GM19035 (cell line): ENCODE measurements at regions not wholly inside any gene's neighbourhood (a gene's known extent, or its start where the extent isn't known, plus 50 kb on each side); places are given as distances from the start of the nearest gene placed in this dataset.

Source experiments
- ATAC-seq: cut with Tn5 transposase; IDR thresholded peaks from one replicate; pipeline ENCODE4 v1.9.1; 2021; ENCODE audit not compliant: unreplicated experiment

DNA sequence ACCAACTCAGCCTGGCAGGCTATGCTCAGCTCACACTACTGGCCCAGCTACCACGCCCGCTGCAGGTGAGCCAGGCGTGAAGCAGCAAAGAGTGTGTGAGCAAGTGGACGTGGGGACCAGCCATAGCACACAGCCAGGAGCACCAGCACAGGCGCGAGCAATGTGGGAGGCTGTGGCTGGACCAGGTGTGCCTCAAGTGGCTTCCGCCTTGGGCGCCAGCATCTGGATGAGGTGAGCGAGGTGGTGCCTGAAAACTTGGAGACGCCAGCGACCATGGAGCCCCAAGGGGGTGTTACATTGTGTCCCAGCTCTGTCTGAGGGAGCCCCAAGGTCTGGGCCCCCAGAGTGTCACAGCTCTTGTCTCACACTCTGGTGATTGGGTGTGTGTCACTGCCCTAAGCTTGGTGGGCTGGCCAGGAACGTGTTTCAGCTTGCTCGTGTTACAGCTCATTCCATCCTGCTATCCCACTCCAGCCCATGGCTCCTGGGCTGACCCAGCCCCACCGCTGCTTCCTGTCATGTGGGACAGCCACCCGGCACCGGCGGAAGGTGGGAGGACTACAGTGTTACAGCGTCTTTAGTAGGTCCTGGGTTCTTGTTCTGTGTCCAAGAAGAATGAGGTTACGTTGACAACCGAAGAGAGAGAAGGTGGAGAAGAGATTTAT is 508.0 kb upstream of the MMS22L start:
- ATAC-seq: no peak

DNA sequence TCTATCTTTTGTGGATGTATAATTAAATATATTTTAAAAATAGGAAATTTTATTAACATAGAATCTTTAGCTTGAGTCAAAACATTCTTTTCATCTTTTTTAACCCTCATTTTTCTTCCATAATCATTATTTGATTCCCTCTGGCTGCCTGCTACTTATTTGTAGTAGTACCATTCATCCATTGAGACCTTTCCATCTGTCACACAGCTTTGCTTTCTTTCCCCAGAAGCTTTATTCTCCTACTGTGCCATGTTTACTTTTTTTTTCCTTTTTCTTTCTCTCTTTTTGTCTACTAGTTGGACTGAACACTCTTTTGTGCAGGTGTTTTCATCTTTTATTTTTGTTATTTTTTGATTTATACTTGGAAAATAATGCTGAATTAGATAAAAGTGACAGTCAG is 522.6 kb upstream of the MMS22L start:
- no peak for ATAC-seq

DNA sequence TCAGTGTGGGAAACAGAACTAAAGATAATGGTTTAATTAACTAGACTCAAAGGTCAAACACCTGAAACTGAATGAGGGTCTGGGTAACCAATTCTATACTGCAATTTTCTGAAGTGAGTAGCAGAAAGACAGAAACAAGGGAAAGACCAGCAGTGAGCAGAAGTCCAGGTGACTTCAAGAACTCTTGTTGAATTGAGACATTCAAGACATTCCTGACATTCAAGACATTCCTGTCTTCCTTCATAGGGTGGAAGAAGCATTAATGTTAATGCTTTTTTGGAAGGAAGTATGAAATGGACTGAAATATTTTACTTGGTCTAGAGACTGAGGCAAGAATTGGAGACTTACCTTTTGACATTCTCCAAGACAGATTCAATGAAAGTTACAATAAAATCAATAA is 529.9 kb upstream of the MMS22L start:
- ATAC-seq: no peak

DNA sequence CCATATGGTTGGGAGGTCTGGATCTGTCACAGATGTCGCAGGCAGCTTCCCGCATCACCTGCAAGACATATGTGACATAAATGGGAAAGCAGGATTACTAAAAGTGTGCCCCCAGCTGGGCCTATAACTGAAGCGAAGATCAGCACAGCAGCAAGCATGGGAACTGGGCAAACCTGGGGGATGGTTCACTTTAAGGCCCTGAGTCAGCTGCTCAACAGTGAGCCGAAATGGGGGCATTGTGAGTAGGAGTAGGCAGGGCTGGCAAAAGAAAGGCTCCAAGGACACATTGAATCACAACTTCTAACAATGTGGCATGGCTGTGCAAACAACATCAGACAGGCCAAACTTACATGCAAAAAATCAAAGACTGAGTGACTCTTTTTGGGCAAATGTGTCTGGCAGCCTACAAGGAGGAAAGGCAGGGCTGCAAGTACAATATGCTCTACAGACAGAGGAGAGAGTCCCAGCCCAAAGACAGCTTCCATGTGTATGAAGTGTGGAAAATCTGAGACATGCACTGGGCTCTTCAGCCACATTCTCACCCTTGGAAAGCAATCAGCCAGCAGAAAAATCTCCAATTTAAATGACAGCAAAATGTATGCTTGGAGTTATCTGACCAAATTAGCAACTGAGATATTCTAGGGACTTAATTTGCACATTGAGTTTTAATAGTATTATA is 531.0 kb upstream of the MMS22L start:
- no peak for ATAC-seq

DNA sequence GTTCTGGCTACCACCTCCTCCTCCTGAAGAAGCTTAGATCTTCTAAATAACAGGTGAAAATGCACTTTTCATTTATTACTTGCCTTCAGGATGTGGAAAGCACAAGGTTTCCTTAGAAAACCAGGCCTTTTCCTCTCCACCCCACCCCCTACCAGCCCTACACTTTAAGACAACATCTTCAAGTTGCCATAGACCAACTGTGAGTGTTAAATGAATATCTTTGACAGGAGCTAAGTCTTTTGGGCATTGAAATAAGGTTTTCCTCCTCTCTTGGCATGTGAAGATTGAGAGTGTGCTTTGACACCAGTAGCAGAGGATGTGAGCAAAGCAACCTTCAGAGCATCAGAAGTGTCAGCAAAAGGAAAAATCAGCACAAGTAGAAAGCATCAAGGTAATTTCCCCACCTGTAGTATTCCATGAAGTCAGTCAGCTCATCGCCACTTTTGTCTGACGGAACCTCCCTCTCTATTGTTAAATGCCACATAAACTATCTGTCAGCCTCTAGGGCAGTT is 532.3 kb upstream of the MMS22L start:
- no peak for ATAC-seq

DNA sequence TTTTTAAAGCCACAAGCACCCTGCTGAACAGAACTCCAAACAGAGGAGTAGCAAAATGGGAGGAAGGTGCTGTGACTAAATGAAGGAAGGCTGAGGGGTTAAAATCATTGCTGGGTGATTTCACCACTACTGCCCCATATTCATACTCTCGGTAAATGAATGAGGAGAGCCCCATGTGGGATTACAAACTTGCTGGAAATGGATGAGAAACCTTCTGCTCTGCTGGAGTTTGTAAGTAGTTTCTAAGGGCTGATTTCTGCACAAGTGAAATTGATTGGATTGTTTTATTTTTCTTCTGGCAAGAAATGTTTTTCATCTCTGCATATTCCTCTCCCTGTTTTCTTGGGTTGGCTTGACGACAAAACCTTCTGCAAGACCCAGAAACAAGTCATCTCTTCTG is 533.5 kb upstream of the MMS22L start:
- no peak for ATAC-seq

DNA sequence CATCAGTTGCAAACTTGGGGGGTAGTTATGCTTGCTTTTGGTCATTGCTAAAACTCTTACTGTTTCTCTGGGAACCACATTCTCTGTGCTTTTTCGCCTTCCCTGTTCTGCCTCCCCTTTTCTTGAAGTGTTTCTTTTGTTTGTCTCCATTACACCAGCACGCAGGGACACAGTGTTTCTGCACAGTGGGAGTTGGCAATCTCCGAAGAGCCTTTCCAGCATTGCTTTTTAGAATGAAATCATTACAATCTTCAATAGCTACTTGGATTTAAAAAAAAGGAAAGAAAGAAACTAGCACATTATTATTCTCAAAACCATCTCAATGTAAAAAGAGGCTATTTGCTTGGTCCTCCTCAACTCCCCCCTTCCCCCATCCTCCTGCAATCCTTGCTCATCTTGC is 536.7 kb upstream of the MMS22L start:
- no peak for ATAC-seq

DNA sequence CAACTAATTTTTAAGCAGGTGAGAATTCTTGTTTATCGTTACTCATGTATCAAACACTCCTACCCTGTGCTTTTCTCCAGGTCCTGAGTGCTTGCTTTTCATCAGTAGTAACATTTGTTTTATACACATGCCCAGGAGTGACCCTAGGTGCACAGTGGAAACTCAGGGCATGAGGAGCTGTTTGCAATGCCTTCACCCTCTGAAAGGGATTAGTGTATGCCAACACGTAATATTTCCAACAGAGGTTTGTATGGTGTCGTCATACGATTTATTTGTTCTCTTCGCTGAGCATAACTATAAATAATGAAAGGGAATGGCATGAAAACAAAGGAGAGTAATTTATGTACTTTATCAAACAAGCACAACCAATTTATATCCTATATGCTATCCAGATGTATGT is 537.4 kb upstream of the MMS22L start:
- ATAC-seq: no peak

DNA sequence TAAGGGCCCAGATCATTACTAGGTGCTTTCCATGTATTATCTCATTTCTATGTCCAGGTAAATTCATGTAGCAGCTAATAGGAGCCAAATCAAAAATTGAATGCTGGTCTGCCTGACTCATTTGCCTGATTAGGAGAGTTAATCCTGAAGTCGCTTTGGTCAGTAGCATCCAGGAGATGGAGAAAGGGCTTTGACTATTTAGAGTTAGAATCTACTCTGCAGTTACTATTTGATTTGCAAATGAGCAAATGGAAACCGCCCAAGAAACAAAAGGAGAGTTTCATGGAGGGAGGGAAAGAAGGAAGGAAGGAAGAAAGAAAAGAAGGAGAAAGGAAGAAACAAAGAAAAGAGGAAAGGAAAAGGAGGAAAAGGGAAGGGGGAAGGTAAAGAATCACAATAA is 539.6 kb upstream of the MMS22L start:
- no peak for ATAC-seq

DNA sequence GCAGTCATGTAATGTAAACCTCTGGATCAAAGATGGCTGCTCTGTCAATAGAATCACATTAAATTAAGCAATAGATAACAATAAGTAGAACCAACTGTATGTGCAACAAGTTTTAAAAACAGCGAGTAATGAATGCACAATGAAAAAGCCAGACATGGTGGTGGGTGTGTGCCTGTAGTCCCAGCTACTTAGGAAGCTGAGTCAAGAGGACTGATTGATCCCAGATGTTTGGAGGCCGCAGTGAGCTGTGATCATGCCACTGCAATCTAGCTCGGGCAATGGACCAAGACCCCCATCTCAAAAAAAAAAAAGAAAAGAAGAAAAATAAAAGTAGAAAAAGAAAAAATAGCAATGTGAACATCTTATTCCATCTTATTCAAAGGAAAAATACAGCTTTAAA is 558.7 kb upstream of the MMS22L start:
- no peak for ATAC-seq

DNA sequence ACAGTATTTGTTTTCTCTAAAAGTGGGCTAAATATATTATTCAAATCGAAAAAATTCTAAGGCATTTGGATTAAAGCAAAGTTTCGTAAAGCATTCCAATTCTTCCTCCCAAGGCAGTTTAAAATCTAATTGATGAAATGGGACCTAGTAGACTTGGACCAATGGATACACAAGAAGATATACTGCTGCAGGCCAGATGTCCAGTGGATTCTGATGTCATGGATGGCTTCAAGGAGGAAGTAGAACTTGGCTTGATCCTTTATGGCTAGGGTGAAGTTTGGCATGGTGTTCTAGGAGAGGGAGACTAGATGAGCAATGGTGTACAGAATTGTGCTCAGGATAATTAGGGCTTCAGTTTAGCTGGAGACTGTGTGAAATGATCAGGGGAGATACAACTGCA is 559.5 kb upstream of the MMS22L start:
- no peak for ATAC-seq

DNA sequence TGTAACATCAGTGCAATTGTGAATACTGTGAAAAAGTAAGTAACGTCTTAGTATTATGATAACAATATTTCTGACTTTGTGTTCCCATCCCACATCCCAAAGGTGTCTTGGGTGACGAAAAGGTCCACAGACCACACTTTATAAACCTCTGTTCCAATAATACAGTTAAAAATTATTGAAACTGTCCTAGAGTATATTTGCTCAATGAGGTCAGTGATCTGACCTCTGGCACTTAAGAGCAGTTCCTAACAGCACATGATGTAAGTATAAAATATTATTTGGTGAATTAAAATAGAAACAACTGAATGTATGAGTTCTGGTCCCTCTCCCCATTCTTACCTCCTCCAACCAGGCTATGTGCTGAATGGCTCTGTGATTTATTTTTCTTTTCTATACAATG is 566.4 kb upstream of the MMS22L start:
- ATAC-seq: no peak

DNA sequence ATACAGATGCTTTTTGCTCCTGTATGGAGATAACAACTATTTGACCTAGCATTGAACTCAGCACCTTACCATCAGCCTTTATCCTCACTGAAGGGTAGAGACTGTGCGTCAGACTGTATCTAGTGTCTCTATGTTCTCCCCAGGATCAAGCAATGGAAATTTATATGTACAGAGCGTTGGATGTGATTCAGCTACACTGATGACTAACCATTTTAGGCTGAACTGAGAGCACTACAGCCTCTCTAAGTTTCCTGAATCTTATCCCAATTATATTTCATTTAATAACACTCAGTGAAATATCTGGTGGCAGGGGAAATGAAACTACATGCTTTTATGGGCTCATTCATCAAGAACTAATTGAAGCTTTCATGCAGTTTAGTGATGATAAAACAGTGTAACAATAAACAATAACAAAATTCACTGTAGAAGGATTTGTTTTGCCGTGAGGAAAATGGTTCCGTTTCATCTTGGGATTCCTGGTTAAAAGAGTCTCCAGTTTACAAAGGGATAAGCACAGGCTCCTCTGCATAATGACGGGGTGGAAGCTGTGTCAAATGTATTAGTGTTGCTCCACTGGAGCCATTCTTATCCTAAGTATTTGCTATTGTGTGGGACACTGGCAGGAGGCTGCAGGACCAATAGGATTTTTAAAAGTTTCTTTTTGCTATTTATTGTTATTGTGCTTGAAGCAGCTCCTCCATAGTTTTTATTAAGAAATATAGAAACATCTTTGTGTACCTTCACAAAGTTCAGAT is 567.6 kb upstream of the MMS22L start:
- no peak for ATAC-seq

DNA sequence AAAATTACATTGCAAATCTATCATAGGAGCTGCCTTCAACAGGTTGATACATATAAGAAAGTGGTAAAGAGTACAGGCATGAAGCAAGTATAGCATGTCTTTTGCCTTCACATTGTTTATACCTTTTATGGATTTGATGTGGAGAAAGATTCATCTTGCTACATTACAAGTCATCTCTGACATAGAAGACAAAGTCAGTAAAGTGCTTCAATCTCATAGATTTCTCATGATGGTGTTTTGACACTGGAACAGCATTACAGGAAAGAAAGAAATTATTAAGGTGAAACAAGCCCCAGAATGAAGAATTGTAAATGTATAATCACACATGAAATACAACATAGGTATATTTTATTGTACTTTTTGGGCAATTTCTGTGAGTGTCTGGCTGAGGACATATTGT is 580.7 kb upstream of the MMS22L start:
- no peak for ATAC-seq

DNA sequence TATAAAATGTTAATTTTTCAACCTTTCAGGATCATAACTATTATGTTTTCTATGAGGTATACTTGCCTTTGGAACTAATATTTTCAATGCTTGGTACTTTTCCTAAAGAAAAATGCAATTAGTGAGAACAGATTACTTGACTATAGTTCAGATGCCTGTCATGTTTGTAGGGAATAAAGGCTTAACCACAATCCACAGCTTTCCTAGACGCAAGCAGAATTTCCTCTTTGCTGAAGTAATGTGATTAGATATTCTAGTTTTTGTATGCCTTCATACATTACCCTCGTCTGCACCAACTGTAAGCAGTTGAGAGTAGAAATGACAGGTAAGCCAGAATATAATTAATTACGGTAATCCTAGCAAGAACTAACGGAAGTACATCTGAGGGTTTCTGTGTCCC is 581.4 kb upstream of the MMS22L start:
- ATAC-seq: no peak

DNA sequence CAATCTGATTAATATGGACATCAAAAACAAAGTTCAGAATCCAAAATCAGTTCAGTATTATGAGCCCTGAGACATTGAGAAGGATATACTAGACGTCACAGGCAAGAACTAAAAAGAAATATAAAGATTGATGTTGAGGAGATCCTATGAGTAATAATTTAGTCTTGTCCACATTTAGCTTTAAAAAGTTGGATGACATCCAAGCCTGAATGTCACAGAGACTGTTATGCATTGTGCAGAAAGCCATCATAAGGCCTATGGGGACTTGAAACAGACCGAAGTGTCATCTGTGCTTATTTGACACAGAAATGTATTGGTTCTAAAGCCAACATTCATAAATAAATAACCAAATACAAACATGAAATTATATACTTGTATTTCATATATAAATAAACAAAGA is 581.8 kb upstream of the MMS22L start:
- ATAC-seq: no peak

DNA sequence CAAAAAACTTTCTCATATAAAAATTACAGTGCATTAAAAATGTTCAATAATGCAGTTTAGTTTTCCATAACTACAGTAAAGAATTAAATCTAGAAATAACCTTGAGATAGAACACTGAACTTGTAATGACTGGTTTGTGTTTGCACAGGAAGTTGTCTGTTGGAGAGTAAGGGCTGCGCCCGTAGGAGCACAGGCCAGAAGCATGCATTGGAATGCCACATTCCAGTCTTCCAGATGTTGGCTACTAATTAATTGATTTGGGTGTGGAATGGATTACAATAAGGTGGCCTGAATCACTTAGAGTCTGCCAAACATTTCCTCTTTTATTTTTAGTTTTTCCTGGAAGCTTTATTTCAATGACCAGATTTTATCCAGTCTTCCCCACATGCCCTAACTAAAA is 582.6 kb upstream of the MMS22L start:
- ATAC-seq: no peak

DNA sequence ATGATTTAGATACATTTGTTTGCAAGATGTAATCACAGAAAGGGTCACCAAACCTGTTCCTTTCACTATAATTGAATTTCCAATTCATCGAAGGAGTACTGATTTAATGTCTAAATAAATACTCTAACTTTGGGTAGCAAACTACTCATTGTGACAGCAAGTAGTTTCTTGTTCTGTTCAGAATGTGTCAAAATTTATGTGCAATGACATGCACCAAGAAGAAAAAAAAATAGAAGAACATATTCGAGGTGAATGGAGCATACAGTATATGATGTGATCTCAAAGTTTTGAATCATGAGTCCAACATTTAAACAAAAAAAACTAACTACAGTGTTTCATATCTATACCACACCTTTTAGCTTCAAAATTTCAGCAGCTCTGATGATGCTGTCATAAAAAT is 583.6 kb upstream of the MMS22L start:
- no peak for ATAC-seq

DNA sequence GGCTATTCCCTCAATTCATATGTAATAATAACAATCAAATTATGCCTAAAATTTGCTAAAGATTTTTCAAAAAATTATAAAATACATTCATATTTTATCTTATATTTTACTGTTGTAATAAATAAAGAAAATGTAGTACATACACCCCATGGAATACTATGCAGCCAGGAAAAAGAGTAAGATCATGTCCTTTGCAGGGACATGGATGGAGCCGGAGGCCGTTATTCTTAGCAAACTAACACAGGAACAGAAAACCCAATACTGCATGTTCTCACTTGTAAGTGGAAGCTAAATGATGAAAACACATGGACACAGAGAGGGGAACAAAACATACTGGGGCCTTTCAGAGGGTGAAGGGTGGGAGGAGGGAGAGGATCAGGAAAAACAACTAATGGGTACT is 584.2 kb upstream of the MMS22L start:
- ATAC-seq: no peak

DNA sequence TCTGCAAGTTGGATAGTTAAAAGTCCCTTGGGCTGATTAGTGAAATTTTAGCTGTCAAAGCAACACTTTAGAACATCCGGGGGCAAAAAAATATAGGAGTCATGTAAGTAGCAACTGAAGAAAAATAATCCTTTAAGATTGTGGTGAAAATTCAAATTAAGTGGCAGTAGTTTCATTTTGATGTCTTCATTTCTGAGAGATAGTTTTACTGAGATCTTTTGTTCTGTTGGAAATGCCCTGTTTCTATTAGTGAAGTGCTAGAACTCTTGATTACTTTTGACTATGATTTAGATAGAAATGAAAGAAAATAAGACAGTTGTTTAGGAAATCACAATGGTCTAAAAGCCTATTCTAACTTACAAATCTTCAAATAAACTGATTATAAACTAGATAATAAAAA is 587.3 kb upstream of the MMS22L start:
- ATAC-seq: no peak

DNA sequence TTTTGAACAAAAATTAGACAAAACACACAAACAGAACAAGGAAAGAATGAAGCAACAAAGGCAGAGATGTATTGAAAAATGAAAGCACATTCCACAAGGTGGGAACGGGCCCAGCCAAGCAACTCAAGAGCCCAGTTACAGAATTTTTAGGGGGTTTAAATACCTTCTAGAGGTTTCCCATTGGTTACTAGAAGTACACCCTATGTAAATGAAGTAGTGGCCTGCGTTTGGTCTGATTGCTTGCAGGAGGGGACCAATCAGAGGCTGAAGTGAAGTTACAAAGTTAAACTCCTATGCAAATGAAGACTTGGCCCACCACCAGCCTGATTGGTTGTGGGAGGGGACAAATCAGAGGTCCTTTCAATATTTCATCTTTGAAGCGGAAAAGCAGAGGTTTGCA is 593.7 kb upstream of the MMS22L start:
- ATAC-seq: no peak

DNA sequence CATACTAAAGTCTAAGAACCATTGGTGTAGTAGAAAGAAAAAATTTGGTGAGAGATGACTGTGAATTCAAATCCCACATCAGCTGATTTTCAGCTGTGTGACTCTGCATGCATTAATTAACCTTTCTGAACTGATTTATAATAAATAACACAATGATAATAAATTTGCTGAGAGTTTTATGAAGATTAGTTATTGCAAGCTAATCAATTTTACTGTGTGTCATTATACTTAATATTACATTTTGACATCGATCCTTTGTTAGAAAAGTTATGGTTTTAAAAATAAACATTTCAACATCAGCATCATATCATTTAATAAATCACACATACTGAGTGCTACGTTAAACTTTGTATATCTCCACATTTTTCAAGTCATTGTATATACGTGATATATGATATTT is 599.7 kb upstream of the MMS22L start:
- no peak for ATAC-seq
